Forelimb muscle (tissue), 1 donor: ENCODE measurements at regions not wholly inside any gene's neighbourhood (a gene's known extent, or its start where the extent isn't known, plus 50 kb on each side); places are given as distances from the start of the nearest gene placed in this dataset.

Source experiments
- DNase-seq: peaks from one replicate; pipeline ENCODE4 v3.0.0-alpha.2; 2013; ENCODE audit warnings: low read depth

GRCh38 chr2:122500316-122501105 is 745.1 kb downstream of the TSN start:
- DNase-seq: no peak

- DNase-seq: no peak
Observed at GRCh38 chr2:122506620-122507019, 751.2 kb downstream of the TSN start.

DNA sequence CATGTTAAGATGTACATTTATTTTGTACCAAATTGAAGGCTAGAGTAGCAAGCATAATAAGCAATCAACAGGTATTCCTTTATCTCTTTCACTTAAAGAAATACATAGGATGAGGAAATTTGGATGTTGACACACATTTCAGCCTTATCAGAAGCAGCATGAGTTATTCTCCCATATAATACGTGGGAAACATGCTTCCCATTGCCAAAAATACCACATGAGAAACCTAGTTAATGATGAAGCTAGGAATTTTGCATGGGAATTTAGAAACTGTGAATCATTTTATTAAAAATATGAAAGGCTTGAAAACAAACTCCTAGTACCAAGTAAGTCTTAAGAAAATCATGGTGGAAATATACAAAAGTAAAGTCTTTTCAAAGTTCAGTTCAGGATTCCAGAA is 751.8 kb downstream of the TSN start:
- no peak for DNase-seq

DNA sequence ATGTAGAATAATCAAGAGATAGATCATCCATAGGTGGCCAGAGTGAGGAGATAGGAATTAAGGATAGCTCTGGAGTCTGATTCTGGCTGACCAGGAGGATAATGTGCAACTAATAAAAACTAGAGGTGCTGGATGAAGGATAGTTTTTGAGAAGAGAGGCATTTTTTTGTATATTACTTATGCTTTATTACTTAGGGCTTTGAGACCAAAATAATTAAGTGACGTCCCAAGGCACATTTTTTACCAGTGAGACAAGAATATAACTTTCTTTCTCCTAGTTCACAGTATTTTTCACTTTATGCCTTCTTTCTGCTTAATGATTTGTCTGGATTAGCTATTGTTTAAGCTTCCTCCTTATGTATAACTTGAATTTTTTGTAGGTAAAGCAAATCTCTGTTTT is 756.6 kb downstream of the TSN start:
- no peak for DNase-seq

- no peak for DNase-seq
Observed at GRCh38 chr2:122514451-122514996, 759.1 kb downstream of the TSN start.

- DNase-seq: no peak
Observed at GRCh38 chr2:122515731-122516290, 760.4 kb downstream of the TSN start.

DNA sequence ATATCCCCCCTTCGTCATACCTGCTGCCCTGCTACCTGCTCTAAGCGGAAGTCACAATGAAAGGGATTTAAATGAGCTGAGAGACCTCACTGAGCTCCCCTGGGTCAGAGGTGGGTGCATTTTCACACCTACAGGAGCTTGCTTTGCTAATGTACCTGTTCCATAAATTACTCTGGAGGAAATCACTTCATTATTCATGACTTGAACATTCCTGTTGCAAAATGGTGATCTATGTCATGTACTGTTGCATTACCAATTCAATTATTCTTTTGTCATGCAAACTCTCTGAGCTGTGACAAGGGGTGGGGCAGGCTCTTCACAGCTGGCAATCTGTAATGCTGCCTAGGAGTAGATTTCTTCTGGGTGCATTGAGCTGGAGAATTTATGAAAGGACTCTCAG is 761.3 kb downstream of the TSN start:
- DNase-seq: no peak

GRCh38 chr2:122519366-122519765 is 763.9 kb downstream of the TSN start:
- DNase-seq: no peak

DNA sequence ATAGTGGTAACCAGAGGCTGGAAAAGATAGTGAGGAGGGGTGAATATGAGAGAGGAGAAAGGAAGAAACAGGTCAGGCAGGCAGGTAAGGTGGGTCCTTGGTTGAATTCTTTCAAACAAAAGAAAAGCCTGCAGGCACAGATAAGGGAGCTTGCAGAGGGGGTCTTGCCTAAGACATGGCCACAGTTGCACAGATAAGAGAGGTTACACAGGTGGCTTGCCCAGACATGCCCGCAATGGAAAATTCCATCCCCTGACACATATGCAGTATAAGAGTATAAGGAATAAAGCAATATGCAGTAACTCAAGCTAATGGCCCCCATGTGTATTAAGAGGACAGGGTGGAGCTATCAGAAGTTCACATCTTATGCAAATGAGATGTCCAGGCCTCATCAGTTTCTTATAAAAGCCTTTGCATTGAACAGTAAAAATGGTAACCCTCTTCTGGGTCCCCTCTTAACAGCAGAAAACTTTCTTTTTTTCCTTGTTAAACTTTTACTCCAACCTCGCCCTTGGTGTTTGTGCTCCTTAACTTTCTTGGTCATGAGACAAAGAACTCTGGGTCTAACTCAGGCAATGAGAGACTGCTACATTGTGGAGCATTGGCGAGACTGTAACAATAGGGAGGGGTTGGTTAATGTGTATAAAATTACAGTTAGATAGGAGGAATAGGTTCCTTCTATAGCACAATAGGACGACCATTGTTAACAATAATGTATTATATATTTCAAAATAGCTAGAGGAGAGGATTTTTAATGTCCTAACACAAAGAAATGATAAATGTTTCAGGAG is 764.6 kb downstream of the TSN start:
- DNase-seq: no peak

- no peak for DNase-seq
Observed at GRCh38 chr2:122523143-122523542, 767.7 kb downstream of the TSN start.

GRCh38 chr2:122523981-122524380 is 768.5 kb downstream of the TSN start:
- DNase-seq: no peak

DNA sequence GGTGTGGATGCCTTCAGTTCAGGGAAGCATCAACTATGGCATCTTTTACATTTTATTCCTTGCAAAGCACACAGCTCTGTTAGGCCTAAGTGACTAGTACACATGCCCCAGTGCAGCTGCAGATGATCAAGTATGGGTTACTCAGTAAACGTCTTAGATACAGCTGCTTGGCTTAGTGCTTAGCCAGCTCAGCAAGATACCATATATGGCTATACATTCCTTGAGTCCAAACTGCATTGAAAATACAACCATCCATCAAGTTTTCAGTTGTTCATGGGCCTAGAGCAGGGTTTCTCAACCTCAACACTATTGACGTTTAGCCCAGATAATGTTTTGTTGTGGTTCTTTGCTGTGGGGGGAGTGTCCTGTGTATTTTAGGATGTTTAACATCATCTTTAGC is 769.9 kb downstream of the TSN start:
- no peak for DNase-seq

DNA sequence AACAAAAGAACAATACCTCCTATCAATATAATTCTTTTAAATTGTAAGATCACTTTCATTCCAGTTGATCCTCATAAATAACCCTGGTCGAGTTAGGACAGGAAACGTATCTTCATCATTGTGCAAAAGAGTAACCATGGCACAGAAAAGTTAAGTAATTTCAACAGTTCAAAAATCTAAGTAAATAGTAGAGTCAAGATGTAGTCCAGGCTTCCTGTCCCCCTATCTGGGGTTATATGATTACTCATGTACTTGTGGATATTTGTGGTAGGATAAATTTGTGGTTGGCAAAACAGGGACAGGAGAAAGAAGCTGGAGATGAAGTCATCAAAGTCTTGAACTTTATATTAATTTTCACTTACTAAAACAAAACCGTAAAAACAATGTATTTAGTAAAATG is 772.6 kb downstream of the TSN start:
- no peak for DNase-seq

DNA sequence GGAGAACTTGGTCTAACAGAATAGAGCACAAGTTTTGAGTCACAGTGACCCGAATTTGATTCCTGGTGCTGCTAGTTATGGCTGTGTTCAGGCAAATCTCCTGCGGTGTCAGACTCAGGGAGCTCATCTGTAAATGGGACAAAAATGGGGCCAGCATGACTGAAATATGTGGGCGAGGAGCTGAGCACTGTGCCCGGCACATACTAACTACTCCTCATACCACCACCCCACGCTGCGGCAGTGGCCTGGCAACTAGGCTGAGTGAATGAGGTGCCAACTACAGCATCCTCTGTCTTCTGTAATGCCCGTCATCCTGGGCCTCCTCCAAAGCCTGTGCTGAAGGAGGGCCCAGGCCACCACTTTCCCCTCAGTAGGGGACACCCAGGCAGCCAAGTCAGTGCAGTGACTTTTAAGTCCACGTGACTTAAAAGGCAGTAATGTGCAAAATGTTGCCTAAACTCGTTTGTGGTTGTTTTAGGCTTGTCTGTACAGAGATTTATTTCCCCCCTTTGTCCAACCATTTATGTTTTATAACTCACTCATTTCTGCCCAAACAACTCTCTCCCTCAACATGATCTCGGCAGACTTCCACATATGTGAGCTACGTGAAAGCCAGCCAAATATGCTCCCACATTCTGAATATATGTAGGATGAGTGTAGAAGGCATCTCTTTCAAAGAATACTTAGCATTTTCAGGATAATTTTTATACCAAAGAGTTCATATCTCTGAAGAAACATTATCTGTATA is 773.7 kb downstream of the TSN start:
- DNase-seq: no peak

DNA sequence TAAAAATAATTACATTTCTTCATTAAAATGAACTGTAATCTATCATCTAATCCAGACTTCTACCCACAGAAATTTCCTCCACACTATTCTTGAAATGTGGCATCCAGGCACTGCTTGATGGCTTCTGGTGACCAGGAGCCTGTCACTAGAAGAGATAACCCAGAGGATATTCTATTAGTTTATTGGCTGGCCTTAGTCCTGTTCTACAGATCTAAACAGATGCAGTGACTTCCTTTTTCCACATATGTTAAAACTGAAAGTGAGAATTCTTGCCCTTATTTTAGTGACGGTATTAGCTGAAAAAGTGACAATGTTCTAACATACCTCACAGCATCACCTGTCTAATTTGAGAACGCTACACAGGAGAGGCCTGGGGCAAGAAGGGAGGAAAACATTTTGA is 775.4 kb downstream of the TSN start:
- DNase-seq: no peak

- peak; percentile 62 for DNase-seq
Observed at GRCh38 chr2:122531290-122532071, 776.0 kb downstream of the TSN start.

DNA sequence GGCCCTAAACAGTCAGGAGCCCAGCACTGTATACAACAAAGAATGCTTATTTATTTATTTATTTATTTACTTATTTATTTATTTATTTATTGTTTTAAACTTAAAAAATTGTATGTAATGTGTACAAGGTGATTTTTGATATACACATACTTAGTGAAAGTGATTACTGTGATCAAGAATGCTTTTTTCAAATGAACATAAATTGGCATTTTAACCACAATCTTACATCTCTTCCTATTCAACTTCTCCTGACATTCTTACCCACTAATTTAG is 776.6 kb downstream of the TSN start:
- DNase-seq: no peak

DNA sequence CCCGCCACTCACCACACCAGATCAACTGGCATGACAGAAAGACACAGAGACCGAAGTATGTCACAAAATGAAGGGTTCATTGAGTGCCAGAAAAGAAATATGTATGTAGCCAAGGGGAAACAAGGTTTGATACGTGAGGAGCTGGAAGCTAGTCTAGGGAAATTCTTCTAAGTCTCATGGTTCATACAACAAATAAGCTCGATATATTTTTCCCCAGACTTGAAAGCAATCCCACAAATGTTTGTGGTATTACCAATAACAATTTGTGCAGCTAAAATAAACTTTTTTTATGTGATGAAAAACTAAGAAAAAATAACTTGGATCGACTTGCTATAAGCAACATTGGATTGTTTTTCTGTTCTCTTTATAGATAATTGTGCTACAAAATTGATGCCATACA is 777.0 kb downstream of the TSN start:
- DNase-seq: no peak

DNA sequence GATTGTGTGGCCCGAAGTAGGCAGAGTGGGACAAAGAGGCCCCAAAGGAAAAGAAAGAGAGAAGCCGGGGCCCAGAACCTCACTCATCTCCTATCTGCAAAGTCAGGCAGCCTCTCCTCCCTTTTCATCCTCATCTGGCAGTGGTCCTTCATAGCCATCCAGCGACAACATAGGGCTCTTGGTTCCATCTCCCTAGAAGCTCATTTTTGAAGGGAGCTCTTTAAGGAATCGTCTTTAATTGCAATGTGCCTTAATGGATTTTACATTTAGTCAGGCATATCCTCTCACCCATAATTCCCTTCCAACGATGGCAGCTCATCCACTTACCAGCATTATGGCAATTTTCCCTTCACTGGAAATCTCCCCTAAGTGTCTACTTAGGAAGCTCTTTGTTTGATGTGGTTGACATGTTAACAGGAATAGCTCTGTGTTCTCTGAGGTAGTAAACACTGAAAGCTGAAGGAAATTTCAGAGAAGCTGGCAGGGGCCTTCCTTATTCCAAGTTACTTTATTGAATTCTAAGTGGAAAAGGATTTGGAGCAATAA is 780.6 kb downstream of the TSN start:
- no peak for DNase-seq

DNA sequence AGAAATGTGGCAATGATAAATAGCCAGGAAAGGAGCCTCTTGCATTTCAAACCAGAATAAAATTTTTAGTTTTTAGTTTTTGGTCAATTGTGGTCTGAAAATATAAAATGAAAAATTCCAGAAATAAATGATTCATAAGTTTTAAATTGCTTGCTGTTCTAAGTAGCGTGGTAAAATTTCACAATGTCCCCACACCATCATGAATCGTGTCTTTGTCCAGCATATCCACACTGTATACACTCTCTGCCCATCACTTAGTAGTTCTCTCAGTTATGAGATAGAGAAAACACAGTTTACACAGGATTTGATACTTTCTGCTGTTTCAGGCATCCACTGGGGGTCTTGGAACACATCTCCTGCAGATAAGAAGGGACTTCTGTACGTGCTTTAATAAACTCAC is 783.9 kb downstream of the TSN start:
- DNase-seq: no peak

- DNase-seq: no peak
Observed at GRCh38 chr2:122539920-122540319, 784.5 kb downstream of the TSN start.
